Caco-2 (cell line): ENCODE measurements at regions not wholly inside any gene's neighbourhood (a gene's known extent, or its start where the extent isn't known, plus 50 kb on each side); places are given as distances from the start of the nearest gene placed in this dataset.
"Not testable (repeated sequence)": the region's sequence is repeated elsewhere in the genome, so short reads cannot be mapped to it uniquely, and the experiment has no call there.

Experiments
- BruUV-seq: library from RNA; stranded (reverse); fragments of 400-500 nt; replicated peaks from 2 replicates; lab custom pipeline; 2021; lab: Mats Ljungman, UMichigan
- CTCF ChIA-PET: fragments of 300-600 bp; sonication (Branson Sonifier 250); formaldehyde crosslinking; loops from one replicate; lab custom pipeline; 2022; ENCODE audit warnings: antibody characterized with exemption; lab: Charles Lee
- POLR2A ChIA-PET: fragments of 300-600 bp; sonication (Branson Sonifier 250); formaldehyde crosslinking; loops from one replicate; lab custom pipeline; 2022; ENCODE audit warnings: antibody characterized with exemption; lab: Charles Lee
- DNase-seq, 2 experiments: peaks; one replicate each; pipeline versions ENCODE4 v3.0.0 to v3.0.0-alpha.2; 2020 to 2022
- H3K27me3 ChIP-seq: replicated peaks from 2 replicates; pipeline ENCODE4 v1.6.0; 2011; ENCODE audit warnings: low read length; ENCODE audit not compliant: control insufficient read depth, insufficient read depth
- H3K36me3 ChIP-seq: 2 replicates; pipeline ENCODE4 v1.5.1; 2011; ENCODE audit warnings: low read length; ENCODE audit not compliant: control insufficient read depth, insufficient read depth
- H3K4me1 ChIP-seq: fragments of 250-450 bp; sonication (Bioruptor Pico); 2 replicates; pipeline ENCODE4 v1.5.1; 2020; ENCODE audit warnings: mild to moderate bottlenecking
- H3K4me3 ChIP-seq: 2 replicates; pipeline ENCODE4 v1.5.1; 2011; ENCODE audit warnings: low read depth, mild to moderate bottlenecking, control low read depth, low read length
- H3K9me3 ChIP-seq: fragments of 250-450 bp; sonication (Bioruptor Pico); 2 replicates; pipeline ENCODE4 v1.5.1; 2020; ENCODE audit warnings: mild to moderate bottlenecking, moderate library complexity
- H3K27ac Mint-ChIP-seq: one replicate; pipeline ENCODE4 v1.8.0; 2022; ENCODE audit warnings: mixed read lengths; ENCODE audit not compliant: unreplicated experiment
- H3K27me3 Mint-ChIP-seq: one replicate; pipeline ENCODE4 v1.8.0; 2022; ENCODE audit warnings: mixed read lengths; ENCODE audit not compliant: insufficient read depth, unreplicated experiment
- H3K36me3 Mint-ChIP-seq: one replicate; pipeline ENCODE4 v1.8.0; 2022; ENCODE audit warnings: mild to moderate bottlenecking, mixed read lengths; ENCODE audit not compliant: insufficient read depth, unreplicated experiment
- H3K4me1 Mint-ChIP-seq: one replicate; pipeline ENCODE4 v1.8.0; 2022; ENCODE audit warnings: low read depth, mixed read lengths; ENCODE audit not compliant: unreplicated experiment
- H3K4me3 Mint-ChIP-seq: one replicate; pipeline ENCODE4 v1.8.0; 2022; ENCODE audit warnings: mild to moderate bottlenecking, moderate library complexity, mixed read lengths; ENCODE audit not compliant: unreplicated experiment
- H3K9me3 Mint-ChIP-seq: one replicate; pipeline ENCODE4 v1.8.0; 2022; ENCODE audit warnings: mixed read lengths; ENCODE audit not compliant: unreplicated experiment
- intact Hi-C: fragments of 100-400 bp; cut with micrococcal nuclease; formaldehyde crosslinking; loops from one replicate; pipeline ENCODE4 v1.10.0; 2022; ENCODE audit not compliant: unreplicated experiment
- TF ChIP-seq, protein P1 (sequence below), 2 experiments: fragments of 200-600 bp in 1 of 2; IDR thresholded peaks; 1 replicate in 1 of 2; 2 replicates in 1 of 2; pipeline versions ENCODE4 v1.5.1 to v1.8.0; 2011 to 2022; ENCODE audit warnings: antibody characterized with exemption in 1 of 2, control low read depth in 1 of 2, inconsistent platforms in 1 of 2, low read depth in 1 of 2, low read length in 1 of 2, mild to moderate bottlenecking in 1 of 2, moderate library complexity in 1 of 2; ENCODE audit not compliant: insufficient read depth in 1 of 2, severe bottlenecking in 1 of 2, unreplicated experiment in 1 of 2

DNA sequence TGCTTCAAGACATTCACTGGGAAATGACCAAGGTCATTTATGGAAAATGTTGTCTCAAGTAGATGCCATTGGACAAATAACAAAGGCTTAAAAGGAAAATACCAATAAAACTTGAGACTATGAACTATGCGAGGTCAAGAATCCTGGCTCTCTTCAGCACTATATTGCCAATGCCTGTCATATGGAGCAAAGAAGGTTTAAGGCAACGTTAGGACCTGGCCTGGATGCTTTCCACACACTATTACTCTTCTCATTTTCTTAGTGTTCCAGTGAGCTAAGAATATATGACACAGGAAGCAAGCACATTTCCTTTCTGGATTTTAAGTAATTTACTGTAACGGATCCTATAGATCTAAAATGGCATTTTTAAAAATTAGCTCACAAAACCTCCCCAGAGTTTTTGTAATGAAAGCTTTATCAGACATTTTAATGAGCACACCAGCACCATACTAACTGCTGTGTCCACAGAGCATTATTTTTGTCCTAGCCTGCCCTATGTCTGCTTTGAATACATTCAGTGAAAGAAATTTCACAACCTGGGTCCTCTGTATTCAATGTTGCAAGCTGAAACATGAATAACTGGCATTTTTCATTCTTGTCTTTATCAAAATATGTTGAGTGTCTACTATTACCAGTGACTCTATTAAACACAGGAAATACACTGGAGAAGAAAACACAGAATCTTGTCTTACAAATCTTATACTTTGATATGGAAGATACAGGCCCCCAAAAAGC, 315.6 kb downstream of the CETN3 start:
- no peak overlapping the region for H3K4me3 Mint-ChIP-seq
- H3K4me1 Mint-ChIP-seq, result peaks cover 42% of the 10 kb centered on the region
- no peaks in the 10 kb centered on the region for H3K27me3 Mint-ChIP-seq
- H3K27ac Mint-ChIP-seq, result no peak overlapping the region
- TF ChIP-seq, protein P1, sequence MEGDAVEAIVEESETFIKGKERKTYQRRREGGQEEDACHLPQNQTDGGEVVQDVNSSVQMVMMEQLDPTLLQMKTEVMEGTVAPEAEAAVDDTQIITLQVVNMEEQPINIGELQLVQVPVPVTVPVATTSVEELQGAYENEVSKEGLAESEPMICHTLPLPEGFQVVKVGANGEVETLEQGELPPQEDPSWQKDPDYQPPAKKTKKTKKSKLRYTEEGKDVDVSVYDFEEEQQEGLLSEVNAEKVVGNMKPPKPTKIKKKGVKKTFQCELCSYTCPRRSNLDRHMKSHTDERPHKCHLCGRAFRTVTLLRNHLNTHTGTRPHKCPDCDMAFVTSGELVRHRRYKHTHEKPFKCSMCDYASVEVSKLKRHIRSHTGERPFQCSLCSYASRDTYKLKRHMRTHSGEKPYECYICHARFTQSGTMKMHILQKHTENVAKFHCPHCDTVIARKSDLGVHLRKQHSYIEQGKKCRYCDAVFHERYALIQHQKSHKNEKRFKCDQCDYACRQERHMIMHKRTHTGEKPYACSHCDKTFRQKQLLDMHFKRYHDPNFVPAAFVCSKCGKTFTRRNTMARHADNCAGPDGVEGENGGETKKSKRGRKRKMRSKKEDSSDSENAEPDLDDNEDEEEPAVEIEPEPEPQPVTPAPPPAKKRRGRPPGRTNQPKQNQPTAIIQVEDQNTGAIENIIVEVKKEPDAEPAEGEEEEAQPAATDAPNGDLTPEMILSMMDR (IDR thresholded peaks at IDR 0.05; ENCODE audit: insufficient read depth in 1 of 2, low read depth in 1 of 2, low read length in 1 of 2, severe bottlenecking in 1 of 2, unreplicated experiment in 1 of 2), result no peak
- peaks cover 36% of the 10 kb centered on the region for H3K4me1 ChIP-seq
- POLR2A ChIA-PET, result no interaction called here
- no TSS peak for BruUV-seq
- H3K27me3 ChIP-seq, result no peaks in the 10 kb centered on the region
- peaks cover 14% of the 10 kb centered on the region for H3K9me3 Mint-ChIP-seq
- CTCF ChIA-PET, result no interaction called here
- intact Hi-C loops, result loop anchor here (2.0 to 5.0 kb wide), 3 partner anchors 25 to 377 kb away; no protein-coding TSS in a partner anchor
- no peak for DNase-seq
- H3K36me3 ChIP-seq, result no peaks in the 10 kb centered on the region
- H3K36me3 Mint-ChIP-seq, result no peaks in the 10 kb centered on the region
- no peak overlapping the region for H3K4me3 ChIP-seq
- peaks cover 5% of the 10 kb centered on the region; the same call in 1 of the 2 replicates for H3K9me3 ChIP-seq

DNA sequence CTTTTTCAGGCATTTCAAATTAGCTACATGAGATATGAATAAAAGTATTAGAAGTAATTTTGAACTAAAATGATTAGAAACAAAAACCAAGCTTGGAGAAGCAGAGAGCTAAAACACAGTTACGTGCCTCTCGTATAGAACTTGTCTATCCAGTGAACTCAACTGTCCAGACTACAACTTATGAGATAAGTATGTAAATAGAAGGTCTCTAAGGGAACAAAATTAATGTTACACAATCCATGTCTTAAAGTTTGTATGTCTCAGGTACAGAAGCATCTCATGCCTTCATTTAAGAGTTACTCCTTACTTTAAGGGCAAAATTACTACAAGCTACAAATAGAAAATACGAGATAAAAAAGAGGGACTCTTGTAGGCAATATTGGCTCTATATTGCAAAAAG, 316.8 kb downstream of the CETN3 start:
- Mint-ChIP-seq H3K9me3 (peaks cover 26% of the 10 kb centered on the region), H3K27me3 (no peaks in the 10 kb centered on the region), H3K4me1 (peaks cover 42% of the 10 kb centered on the region), H3K4me3 (no peak overlapping the region), H3K36me3 (no peaks in the 10 kb centered on the region), H3K27ac (peak overlapping the region; percentile 76)
- BruUV-seq, result no TSS peak
- H3K27me3 ChIP-seq, result no peaks in the 10 kb centered on the region
- no peak for DNase-seq
- TF ChIP-seq, protein P1 (IDR thresholded peaks at IDR 0.05; ENCODE audit: insufficient read depth in 1 of 2, low read depth in 1 of 2, low read length in 1 of 2, severe bottlenecking in 1 of 2, unreplicated experiment in 1 of 2), result no peak
- H3K4me3 ChIP-seq, result no peak overlapping the region
- CTCF ChIA-PET, result no interaction called here
- peaks cover 36% of the 10 kb centered on the region for H3K4me1 ChIP-seq
- H3K36me3 ChIP-seq, result no peaks in the 10 kb centered on the region
- intact Hi-C loops, result loop anchor here (2.0 to 5.0 kb wide), 3 partner anchors 26 to 375 kb away; no protein-coding TSS in a partner anchor
- POLR2A ChIA-PET, result no interaction called here
- peaks cover 6% of the 10 kb centered on the region; the same call in 1 of the 2 replicates for H3K9me3 ChIP-seq

DNA sequence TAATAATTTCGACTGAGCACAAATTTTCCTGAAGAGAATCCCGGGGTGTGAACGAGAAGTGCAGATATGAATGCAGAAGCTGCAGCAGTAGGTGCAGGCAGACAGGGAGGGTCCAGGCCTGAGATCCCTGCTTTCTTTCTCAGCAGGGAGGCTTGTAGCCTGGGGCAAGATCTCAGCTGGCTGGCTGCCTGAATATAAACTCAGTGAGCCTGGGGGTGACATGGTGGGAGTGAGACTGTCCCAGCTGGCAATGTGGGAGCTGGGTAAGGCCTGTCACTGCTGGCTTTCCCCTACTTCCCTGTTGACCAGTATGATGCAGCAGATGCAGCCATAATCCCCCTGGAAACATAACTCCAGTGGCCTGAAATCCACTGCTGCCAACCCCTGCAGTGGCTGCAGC, 325.2 kb downstream of the CETN3 start:
- H3K27me3 ChIP-seq, result no peaks in the 10 kb centered on the region
- TF ChIP-seq, protein P1 (IDR thresholded peaks at IDR 0.05; ENCODE audit: insufficient read depth in 1 of 2, low read depth in 1 of 2, low read length in 1 of 2, severe bottlenecking in 1 of 2, unreplicated experiment in 1 of 2), result no peak
- H3K9me3 ChIP-seq, result peaks cover 18% of the 10 kb centered on the region
- no peaks in the 10 kb centered on the region; the same call in 1 of the 2 replicates for H3K4me1 ChIP-seq
- Mint-ChIP-seq H3K36me3 (peaks cover 5% of the 10 kb centered on the region), H3K27ac (peak overlapping the region; percentile 83), H3K27me3 (no peaks in the 10 kb centered on the region), H3K9me3 (peaks cover 49% of the 10 kb centered on the region), H3K4me1 (peaks cover 7% of the 10 kb centered on the region), H3K4me3 (no peak overlapping the region)
- H3K4me3 ChIP-seq, result no peak overlapping the region
- intact Hi-C loops, result no loop called here
- POLR2A ChIA-PET, result no interaction called here
- no peak for DNase-seq
- CTCF ChIA-PET, result no interaction called here
- no TSS peak for BruUV-seq
- H3K36me3 ChIP-seq, result no peaks in the 10 kb centered on the region

DNA sequence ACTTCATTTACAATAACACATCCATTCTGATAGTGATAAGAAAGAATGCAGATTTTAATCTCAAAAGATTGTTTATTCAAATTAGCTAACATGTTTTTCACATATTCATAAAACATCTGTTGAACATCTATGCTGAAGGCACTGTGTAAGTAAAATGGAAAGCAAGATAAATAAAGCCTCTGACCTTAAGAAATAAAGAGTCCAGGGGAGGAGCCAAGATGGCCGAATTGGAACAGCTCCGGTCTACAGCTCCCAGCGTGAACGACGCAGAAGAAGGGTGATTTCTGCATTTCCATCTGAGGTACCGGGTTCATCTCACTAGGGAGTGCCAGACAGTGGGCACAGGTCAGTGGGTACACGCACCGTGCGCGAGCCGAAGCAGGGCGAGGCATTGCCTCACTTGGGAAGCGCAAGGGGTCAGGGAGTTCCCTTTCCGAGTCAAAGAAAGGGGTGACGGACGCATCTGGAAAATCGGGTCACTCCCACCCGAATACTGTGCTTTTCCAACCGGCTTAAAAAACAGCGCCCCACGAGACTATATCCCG, 336.5 kb downstream of the CETN3 start:
- CTCF ChIA-PET, H3K9me3 Mint-ChIP-seq, POLR2A ChIA-PET, H3K27me3 Mint-ChIP-seq, H3K27ac Mint-ChIP-seq, BruUV-seq, H3K36me3 Mint-ChIP-seq, H3K36me3 ChIP-seq, intact Hi-C loops, H3K4me3 Mint-ChIP-seq, H3K9me3 ChIP-seq, H3K4me1 Mint-ChIP-seq, H3K4me1 ChIP-seq, H3K4me3 ChIP-seq, DNase-seq, H3K27me3 ChIP-seq: not testable (repeated sequence)
